Lung (tissue), 11 donors: ENCODE measurements at regions not wholly inside any gene's neighbourhood (a gene's known extent, or its start where the extent isn't known, plus 50 kb on each side); places are given as distances from the start of the nearest gene placed in this dataset.

ENCODE experiments used
- ATAC-seq: fragments of 200-7000 bp; cut with Tn5 transposase; one replicate; pipeline ENCODE4 v1.9.1; 2020; ENCODE audit warnings: moderate number of reproducible peaks; ENCODE audit not compliant: insufficient read depth, low FRiP score
- DNase-seq, 3 donors: peaks; one replicate each; pipeline ENCODE4 v3.0.0-alpha.2; 2013 to 2017
- H3K27ac ChIP-seq, 2 donors: one replicate each; pipeline ENCODE4 v1.5.1; 2013; ENCODE audit warnings: mild to moderate bottlenecking in 2 of 2, moderate library complexity in 2 of 2, control low read depth in 1 of 2, inconsistent platforms in 1 of 2, low read depth in 1 of 2, low read length in 1 of 2
- H3K27me3 ChIP-seq, 3 donors: one replicate each; pipeline ENCODE4 v1.5.1; 2013; ENCODE audit warnings: low read length in 2 of 3; ENCODE audit not compliant: control insufficient read depth in 3 of 3, insufficient read depth in 3 of 3
- H3K36me3 ChIP-seq, 4 donors: one replicate each; pipeline ENCODE4 v1.5.1; 2013; ENCODE audit warnings: low read length in 4 of 4, mild to moderate bottlenecking in 1 of 4, moderate library complexity in 1 of 4; ENCODE audit not compliant: control insufficient read depth in 4 of 4, insufficient read depth in 4 of 4
- H3K4me1 ChIP-seq, 5 donors: one replicate each; pipeline ENCODE4 v1.5.1; 2013; ENCODE audit warnings: low read length in 5 of 5, mild to moderate bottlenecking in 2 of 5, moderate library complexity in 1 of 5; ENCODE audit not compliant: control insufficient read depth in 5 of 5, insufficient read depth in 5 of 5
- H3K4me3 ChIP-seq: one replicate; pipeline ENCODE4 v1.5.1; 2013; ENCODE audit warnings: mild to moderate bottlenecking, control low read depth, moderate library complexity
- H3K9ac ChIP-seq, 2 donors: one replicate each; pipeline ENCODE4 v1.5.1; 2013; ENCODE audit warnings: low read length in 2 of 2, control low read depth in 1 of 2; ENCODE audit not compliant: insufficient read depth in 1 of 2
- H3K9me3 ChIP-seq, 4 donors: one replicate each; pipeline ENCODE4 v1.5.1; 2013; ENCODE audit warnings: low read length in 3 of 4, mild to moderate bottlenecking in 1 of 4, moderate library complexity in 1 of 4; ENCODE audit not compliant: control insufficient read depth in 4 of 4, insufficient read depth in 3 of 4
- CTCF ChIP-seq: IDR thresholded peaks from 2 replicates; pipeline ENCODE4 v1.5.1; 2012; ENCODE audit warnings: mild to moderate bottlenecking; ENCODE audit errors: control extremely low read depth, extremely low read depth
- WGBS, 2 donors: extraction: QIAGEN DNeasy Blood & Tissue Kit; methylation state at CpG; one replicate each; pipeline ENCODE4 v1.1.7; 2013; 5-methylcytosine and 5-hydroxymethylcytosine counted together
- donor health status: control.
- donor health status: control.
- donor health status: Bipolar disorder and iron deficiency.
- donor health status: healthy.
- donor health status: DM: yes; HTN: yes; CAD: no.

- DNase-seq (no peak), ATAC-seq (peak; percentile 11)
- no peak for TF ChIP-seq CTCF
- Histone ChIP-seq H3K27ac (no peak overlapping the region), H3K4me3 (no peak overlapping the region), H3K9me3 (no peaks in the 10 kb centered on the region), H3K36me3 (no peaks in the 10 kb centered on the region), H3K9ac (no peak overlapping the region), H3K27me3 (no peaks in the 10 kb centered on the region), H3K4me1 (no peaks in the 10 kb centered on the region)
- WGBS, 2 donors, result 31 to 53% methylated on average over 3 of the region's 3 CpGs
Observed at GRCh38 chr3:152943645-152944044, 108.7 kb downstream of the P2RY1 start.

GRCh38 chr3:152944671-152945070 is 109.7 kb downstream of the P2RY1 start:
- Histone ChIP-seq H3K27me3 (no peaks in the 10 kb centered on the region), H3K9me3 (no peaks in the 10 kb centered on the region), H3K36me3 (no peaks in the 10 kb centered on the region), H3K4me3 (no peak overlapping the region), H3K27ac (no peak overlapping the region), H3K4me1 (no peaks in the 10 kb centered on the region), H3K9ac (no peak overlapping the region)
- TF ChIP-seq CTCF, result no peak
- ATAC-seq (no peak), DNase-seq (no peak)
- WGBS, 2 donors, result 99 to 100% methylated on average over 1 of the region's 1 CpG

- H3K36me3 ChIP-seq, result no peaks in the 10 kb centered on the region
- no peak for TF ChIP-seq CTCF
- peak in 2 of 3 donors; percentile 7 to 14 for DNase-seq
- no peaks in the 10 kb centered on the region for H3K27me3 ChIP-seq
- ATAC-seq, result no peak
- no peak overlapping the region for H3K27ac ChIP-seq
- WGBS, 2 donors, result 83 to 84% methylated on average over 2 of the region's 2 CpGs
- H3K4me1 ChIP-seq, result no peaks in the 10 kb centered on the region
- H3K9me3 ChIP-seq, result no peaks in the 10 kb centered on the region
- H3K4me3 ChIP-seq, result no peak overlapping the region
- H3K9ac ChIP-seq, result no peak overlapping the region
Observed at GRCh38 chr3:152945556-152945955, 110.6 kb downstream of the P2RY1 start.

GRCh38 chr3:152957491-152957890 is 122.6 kb downstream of the P2RY1 start:
- Histone ChIP-seq H3K27ac (no peak overlapping the region), H3K27me3 (no peaks in the 10 kb centered on the region), H3K4me3 (no peak overlapping the region), H3K36me3 (no peaks in the 10 kb centered on the region), H3K4me1 (no peaks in the 10 kb centered on the region), H3K9ac (no peak overlapping the region), H3K9me3 (no peaks in the 10 kb centered on the region)
- ATAC-seq (no peak), DNase-seq (no peak)
- WGBS, 2 donors, result 92 to 95% methylated on average over 2 of the region's 2 CpGs
- TF ChIP-seq CTCF, result no peak
